GM23338 (cell line): ENCODE measurements at regions not wholly inside any gene's neighbourhood (a gene's known extent, or its start where the extent isn't known, plus 50 kb on each side); places are given as distances from the start of the nearest gene placed in this dataset.

Experiments used
- ATAC-seq: fragments of 200-7000 bp; cut with Tn5 transposase; 3 replicates; pipeline ENCODE4 v1.9.1; 2020
- DNase-seq: peaks from one replicate; pipeline ENCODE4 v3.0.0-alpha.2; 2015; ENCODE audit warnings: low spot score
- H2AFZ ChIP-seq: fragments of 200-600 bp; sonication (generic); 2 replicates; pipeline ENCODE4 v1.8.0; 2016; ENCODE audit warnings: antibody characterized with exemption, mild to moderate bottlenecking, moderate library complexity
- H3F3A ChIP-seq: fragments of 200-600 bp; sonication (generic); replicated peaks from 2 replicates; pipeline ENCODE4 v1.8.0; 2017; ENCODE audit warnings: antibody characterized with exemption, mixed run types, low read depth
- H3K27ac ChIP-seq: fragments of 200-600 bp; sonication (generic); 2 replicates; pipeline ENCODE4 v1.6.1; 2016; ENCODE audit warnings: low read depth
- H3K27me3 ChIP-seq: fragments of 200-600 bp; sonication (generic); 2 replicates; pipeline ENCODE4 v1.8.0; 2016; ENCODE audit warnings: mild to moderate bottlenecking, mixed run types, moderate library complexity; ENCODE audit not compliant: insufficient read depth
- H3K36me3 ChIP-seq: fragments of 200-600 bp; sonication (generic); 2 replicates; pipeline ENCODE4 v1.8.0; 2016; ENCODE audit warnings: mild to moderate bottlenecking; ENCODE audit not compliant: insufficient read depth
- H3K4me1 ChIP-seq: fragments of 200-600 bp; sonication (generic); 2 replicates; pipeline ENCODE4 v1.8.0; 2016; ENCODE audit warnings: mild to moderate bottlenecking, moderate library complexity; ENCODE audit not compliant: insufficient read depth
- H3K4me2 ChIP-seq: fragments of 200-600 bp; sonication (generic); 2 replicates; pipeline ENCODE4 v1.7.1; 2017; ENCODE audit warnings: mixed run types
- H3K4me3 ChIP-seq: fragments of 200-600 bp; sonication (generic); 2 replicates; pipeline ENCODE4 v1.6.1; 2016; ENCODE audit warnings: mixed run types
- H3K79me2 ChIP-seq: fragments of 200-600 bp; sonication (generic); replicated peaks from 2 replicates; pipeline ENCODE4 v1.8.0; 2017; ENCODE audit warnings: mild to moderate bottlenecking; ENCODE audit not compliant: insufficient read depth
- H3K9me2 ChIP-seq: fragments of 200-600 bp; sonication (generic); 2 replicates; pipeline ENCODE4 v1.8.0; 2017; ENCODE audit not compliant: insufficient read depth
- H4K20me1 ChIP-seq: fragments of 200-600 bp; sonication (generic); replicated peaks from 2 replicates; pipeline ENCODE4 v1.8.0; 2017; ENCODE audit warnings: mild to moderate bottlenecking; ENCODE audit not compliant: insufficient read depth
- H3K27ac Mint-ChIP-seq: 2 replicates; pipeline ENCODE4 v1.8.0; 2020; ENCODE audit warnings: inconsistent platforms, mild to moderate bottlenecking, moderate library complexity, mixed read lengths
- H3K27me3 Mint-ChIP-seq: 3 replicates; pipeline ENCODE4 v1.8.0; 2022; ENCODE audit warnings: low read depth, mild to moderate bottlenecking, moderate library complexity, mixed read lengths, inconsistent platforms; ENCODE audit not compliant: insufficient read depth, poor library complexity
- H3K36me3 Mint-ChIP-seq: 3 replicates; pipeline ENCODE4 v1.8.0; 2021; ENCODE audit warnings: low read depth, mild to moderate bottlenecking, inconsistent platforms, moderate library complexity, mixed read lengths
- H3K4me1 Mint-ChIP-seq: 3 replicates; pipeline ENCODE4 v1.8.0; 2020; ENCODE audit warnings: mild to moderate bottlenecking, inconsistent platforms, mixed read lengths
- H3K4me3 Mint-ChIP-seq: 3 replicates; pipeline ENCODE4 v1.8.0; 2021; ENCODE audit warnings: moderate library complexity, mild to moderate bottlenecking, inconsistent platforms, mixed read lengths
- H3K9me3 Mint-ChIP-seq: 3 replicates; pipeline ENCODE4 v1.8.0; 2020; ENCODE audit warnings: moderate library complexity, mild to moderate bottlenecking, inconsistent platforms, mixed read lengths
- CREB1 ChIP-seq: fragments of 250-450 bp; sonication (Bioruptor Pico); IDR thresholded peaks from 2 replicates; pipeline ENCODE4 v1.5.0; 2020; ENCODE audit warnings: low read depth, mild to moderate bottlenecking, moderate library complexity
- CTCF ChIP-seq, 2 experiments: fragments of 200-600 bp in 1 of 2; sonication (generic) in 1 of 2; conservative IDR thresholded peaks; 2 replicates each; pipeline versions ENCODE4 v1.5.1 to v1.6.1; 2016 to 2017; ENCODE audit warnings: antibody characterized with exemption in 2 of 2, low read depth in 2 of 2, mild to moderate bottlenecking in 2 of 2, moderate library complexity in 1 of 2
- ETS1 ChIP-seq: IDR thresholded peaks from 2 replicates; pipeline ENCODE4 v1.6.1; 2016; ENCODE audit warnings: antibody characterized with exemption
- EZH2 ChIP-seq: fragments of 200-600 bp; sonication (generic); IDR thresholded peaks from one replicate; pipeline ENCODE4 v1.8.0; 2017; ENCODE audit warnings: antibody characterized with exemption, mild to moderate bottlenecking, low read depth; ENCODE audit not compliant: unreplicated experiment
- EZH2phosphoT487 ChIP-seq: fragments of 200-600 bp; sonication (generic); IDR thresholded peaks from one replicate; pipeline ENCODE4 v1.8.1; 2018; ENCODE audit warnings: antibody characterized with exemption; ENCODE audit not compliant: unreplicated experiment
- JUNB ChIP-seq: IDR thresholded peaks from one replicate; pipeline ENCODE4 v1.6.1; 2016; ENCODE audit warnings: antibody characterized with exemption; ENCODE audit not compliant: unreplicated experiment
- NANOG ChIP-seq: IDR thresholded peaks from 2 replicates; pipeline ENCODE4 v1.6.1; 2016; ENCODE audit warnings: antibody characterized with exemption, borderline replicate concordance
- POLR2AphosphoS5 ChIP-seq: IDR thresholded peaks from 2 replicates; pipeline ENCODE4 v1.6.1; 2016; ENCODE audit warnings: antibody characterized with exemption, low read depth
- STAT1 ChIP-seq: IDR thresholded peaks from one replicate; pipeline ENCODE4 v1.6.1; 2016; ENCODE audit warnings: antibody characterized with exemption; ENCODE audit not compliant: unreplicated experiment
- ZNF331 ChIP-seq: fragments of 250-450 bp; sonication (Bioruptor Pico); IDR thresholded peaks from 2 replicates; pipeline ENCODE4 v1.5.0; 2020; ENCODE audit warnings: low read depth, mild to moderate bottlenecking, moderate library complexity
- ZNF462 ChIP-seq: fragments of 250-450 bp; sonication (Bioruptor Pico); IDR thresholded peaks from 2 replicates; pipeline ENCODE4 v1.5.0; 2020; ENCODE audit warnings: mild to moderate bottlenecking, moderate library complexity

GRCh38 chr18:71678144-71678543 is 866.0 kb downstream of the CBLN2 start:
- DNase-seq (no peak), ATAC-seq (no peak)
- H3K9me2 ChIP-seq = no peaks in the 10 kb centered on the region
- peaks cover 82% of the 10 kb centered on the region for H3K9me3 Mint-ChIP-seq
- peaks cover 2% of the 10 kb centered on the region for H3K27me3 Mint-ChIP-seq
- H3K36me3 Mint-ChIP-seq = peaks cover 34% of the 10 kb centered on the region
- no peaks in the 10 kb centered on the region for H3K36me3 ChIP-seq
- no peaks in the 10 kb centered on the region for H3K27me3 ChIP-seq
- TF ChIP-seq ETS1 = no peak
- TF ChIP-seq POLR2AphosphoS5 = no peak
- no peak for TF ChIP-seq JUNB
- no peak for TF ChIP-seq STAT1
- no peak for TF ChIP-seq ZNF331 (CRISPR knock-in tag)
- no peak for TF ChIP-seq ZNF462 (CRISPR knock-in tag)
- no peak overlapping the region for H3K27ac ChIP-seq
- no peak overlapping the region for H2AFZ ChIP-seq
- no peaks in the 10 kb centered on the region for H4K20me1 ChIP-seq
- no peaks in the 10 kb centered on the region for H3F3A ChIP-seq
- no peak overlapping the region for H3K4me3 Mint-ChIP-seq
- no peaks in the 10 kb centered on the region for H3K4me1 Mint-ChIP-seq
- no peaks in the 10 kb centered on the region for H3K4me1 ChIP-seq
- H3K27ac Mint-ChIP-seq = no peak overlapping the region
- H3K79me2 ChIP-seq = no peaks in the 10 kb centered on the region
- no peak overlapping the region for H3K4me2 ChIP-seq
- H3K4me3 ChIP-seq = no peak overlapping the region

GRCh38 chr18:71673954-71674353 is 870.2 kb downstream of the CBLN2 start:
- Histone ChIP-seq H3K27ac (no peak overlapping the region), H2AFZ (no peak overlapping the region), H3K4me1 (no peaks in the 10 kb centered on the region), H3K79me2 (no peaks in the 10 kb centered on the region), H4K20me1 (no peaks in the 10 kb centered on the region), H3K4me3 (no peak overlapping the region), H3K9me2 (no peaks in the 10 kb centered on the region), H3F3A (no peaks in the 10 kb centered on the region), H3K4me2 (no peak overlapping the region), H3K36me3 (peaks cover 5% of the 10 kb centered on the region; the same call in 1 of the 2 replicates), H3K27me3 (no peaks in the 10 kb centered on the region)
- Mint-ChIP-seq H3K9me3 (peaks cover 82% of the 10 kb centered on the region), H3K4me1 (no peaks in the 10 kb centered on the region), H3K27ac (no peak overlapping the region), H3K4me3 (no peak overlapping the region), H3K36me3 (peaks cover 23% of the 10 kb centered on the region), H3K27me3 (peaks cover 2% of the 10 kb centered on the region)
- ATAC-seq = no peak
- no peak for DNase-seq
- TF ChIP-seq CREB1 (CRISPR knock-in tag) (no peak), ETS1 (no peak), ZNF331 (CRISPR knock-in tag) (no peak), STAT1 (no peak), POLR2AphosphoS5 (no peak), EZH2phosphoT487 (no peak), NANOG (no peak), CTCF (conservative IDR thresholded peaks at IDR 0.05; ENCODE audit: low read depth in 2 of 2) (no peak), JUNB (no peak), EZH2 (no peak)
